Fibroblast of villous mesenchyme (primary cell): ENCODE measurements at regions not wholly inside any gene's neighbourhood (a gene's known extent, or its start where the extent isn't known, plus 50 kb on each side); places are given as distances from the start of the nearest gene placed in this dataset.

Source experiments
- DNase-seq: peaks from one replicate; pipeline ENCODE4 v3.0.0-alpha.2; 2010; ENCODE audit warnings: low read depth
- H3K4me3 ChIP-seq: 2 replicates; pipeline ENCODE4 v1.5.1; 2011; ENCODE audit warnings: low read depth, mild to moderate bottlenecking, low read length
- TF ChIP-seq, protein P1 (sequence below): IDR thresholded peaks from 2 replicates; pipeline ENCODE4 v1.5.1; 2012; ENCODE audit warnings: low read depth, mild to moderate bottlenecking, low read length; ENCODE audit not compliant: insufficient read depth

DNA sequence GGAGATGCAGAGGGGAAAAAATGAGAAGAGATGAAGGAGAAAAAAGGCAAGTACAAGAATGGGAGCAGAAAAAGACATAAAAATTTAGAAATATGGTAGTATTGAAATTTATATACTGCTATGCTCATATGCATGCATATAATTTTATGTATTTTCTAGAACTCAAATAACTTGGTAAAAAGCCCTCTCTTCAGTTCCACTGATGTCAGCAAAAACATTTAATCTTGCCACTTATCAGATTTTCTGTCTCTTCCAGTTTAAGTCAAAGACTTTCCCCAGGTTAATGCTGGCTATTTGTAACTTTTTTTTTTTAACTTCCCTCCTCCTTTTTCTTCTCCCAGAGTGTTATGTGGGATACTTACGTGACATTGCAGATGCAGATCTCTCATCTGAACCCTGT lies 617.5 kb upstream of the CPEB2 start:
- no peak for DNase-seq

DNA sequence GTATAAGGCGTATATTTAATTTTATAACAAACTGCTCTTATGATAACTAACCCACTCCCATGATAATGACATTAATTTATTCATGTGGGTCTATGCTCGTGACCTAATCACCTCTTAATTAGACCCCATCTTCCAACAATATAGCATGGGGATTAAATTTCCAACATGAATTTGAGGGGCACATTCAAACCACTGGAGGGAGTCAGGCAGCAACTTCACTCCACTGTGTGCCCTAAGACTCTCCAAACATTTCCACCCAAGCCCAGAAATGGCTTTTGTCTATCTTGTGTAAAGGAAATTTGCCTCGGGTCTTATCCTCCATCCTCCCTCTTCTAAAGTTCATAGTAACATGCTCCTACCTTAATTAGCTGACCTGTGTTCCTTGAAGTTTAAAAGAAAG lies 616.1 kb upstream of the CPEB2 start:
- H3K4me3 ChIP-seq, result no peak overlapping the region
- TF ChIP-seq, protein P1, sequence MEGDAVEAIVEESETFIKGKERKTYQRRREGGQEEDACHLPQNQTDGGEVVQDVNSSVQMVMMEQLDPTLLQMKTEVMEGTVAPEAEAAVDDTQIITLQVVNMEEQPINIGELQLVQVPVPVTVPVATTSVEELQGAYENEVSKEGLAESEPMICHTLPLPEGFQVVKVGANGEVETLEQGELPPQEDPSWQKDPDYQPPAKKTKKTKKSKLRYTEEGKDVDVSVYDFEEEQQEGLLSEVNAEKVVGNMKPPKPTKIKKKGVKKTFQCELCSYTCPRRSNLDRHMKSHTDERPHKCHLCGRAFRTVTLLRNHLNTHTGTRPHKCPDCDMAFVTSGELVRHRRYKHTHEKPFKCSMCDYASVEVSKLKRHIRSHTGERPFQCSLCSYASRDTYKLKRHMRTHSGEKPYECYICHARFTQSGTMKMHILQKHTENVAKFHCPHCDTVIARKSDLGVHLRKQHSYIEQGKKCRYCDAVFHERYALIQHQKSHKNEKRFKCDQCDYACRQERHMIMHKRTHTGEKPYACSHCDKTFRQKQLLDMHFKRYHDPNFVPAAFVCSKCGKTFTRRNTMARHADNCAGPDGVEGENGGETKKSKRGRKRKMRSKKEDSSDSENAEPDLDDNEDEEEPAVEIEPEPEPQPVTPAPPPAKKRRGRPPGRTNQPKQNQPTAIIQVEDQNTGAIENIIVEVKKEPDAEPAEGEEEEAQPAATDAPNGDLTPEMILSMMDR, result no peak
- no peak for DNase-seq

More for the DNA sequence above, 617.5 kb upstream of the CPEB2 start:
- TF ChIP-seq, protein P1, result no peak
- no peak overlapping the region for H3K4me3 ChIP-seq

DNA sequence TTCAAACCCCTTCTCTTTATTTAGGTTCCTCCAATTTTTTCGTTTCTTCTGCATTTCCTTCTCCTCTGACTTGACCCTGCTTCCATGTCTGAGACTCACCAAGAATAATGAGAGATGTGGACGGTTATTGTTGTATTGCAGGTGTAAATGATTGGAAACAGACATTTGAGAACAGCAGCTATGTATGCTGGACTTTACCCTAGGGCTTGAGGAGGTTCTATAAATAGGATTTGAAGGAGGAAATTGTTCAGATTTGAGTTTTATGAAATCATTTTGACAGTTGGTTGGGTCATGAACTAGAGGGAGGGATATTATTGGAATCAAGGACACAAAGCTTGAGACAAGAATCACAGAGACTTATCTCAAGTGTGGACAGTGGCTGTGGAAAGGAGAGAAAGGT lies 614.6 kb upstream of the CPEB2 start:
- TF ChIP-seq, protein P1, result no peak
- no peak overlapping the region for H3K4me3 ChIP-seq
- no peak for DNase-seq

- DNase-seq, result no peak
- TF ChIP-seq, protein P1, result no peak
These were observed 609.9 kb upstream of the CPEB2 start for GRCh38 chr4:14392378-14392777.

GRCh38 chr4:14396183-14396582 lies 606.1 kb upstream of the CPEB2 start:
- TF ChIP-seq, protein P1, result no peak
- no peak overlapping the region for H3K4me3 ChIP-seq

More at GRCh38 chr4:14392378-14392777, 609.9 kb upstream of the CPEB2 start:
- H3K4me3 ChIP-seq, result no peak overlapping the region

DNA sequence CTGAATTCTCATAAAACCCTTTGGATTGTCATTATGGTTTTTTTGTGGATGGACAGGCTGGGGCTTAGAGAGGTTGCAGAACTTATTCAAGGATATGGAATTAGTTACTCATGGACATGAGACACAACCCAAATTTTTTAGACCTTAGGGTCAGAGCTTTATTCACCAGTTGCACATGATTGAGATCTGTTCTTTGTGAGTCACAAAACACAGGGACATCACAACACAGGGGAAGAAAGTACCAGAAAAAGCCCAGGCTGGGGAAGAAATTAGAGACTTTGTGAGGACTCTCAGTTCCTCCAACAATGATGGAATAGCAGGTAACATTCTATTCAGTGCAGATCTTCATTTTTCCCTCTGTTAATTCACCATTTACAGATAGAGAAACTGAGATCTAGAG lies 602.4 kb upstream of the CPEB2 start:
- no peak overlapping the region for H3K4me3 ChIP-seq
- no peak for DNase-seq
- TF ChIP-seq, protein P1, result no peak

More at GRCh38 chr4:14396183-14396582, 606.1 kb upstream of the CPEB2 start:
- DNase-seq, result no peak

DNA sequence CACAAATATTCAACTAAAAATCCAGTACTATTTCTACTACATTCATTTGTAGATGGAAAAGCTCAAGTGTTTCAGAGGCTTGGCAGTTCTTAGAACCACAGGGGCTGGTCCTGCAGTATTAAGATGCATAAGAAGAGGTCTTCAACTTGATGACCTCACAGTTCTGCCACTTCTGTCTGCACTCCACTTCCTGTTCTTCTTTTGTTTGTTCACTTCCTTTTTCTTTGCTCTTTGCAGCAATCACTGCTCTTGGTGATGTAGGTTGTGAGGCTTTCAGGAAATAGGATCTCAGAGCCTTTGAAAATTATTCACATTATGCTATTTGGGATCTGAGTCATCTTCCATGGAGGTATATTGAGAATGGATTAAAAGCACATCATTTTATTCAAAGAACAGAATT lies 602.0 kb upstream of the CPEB2 start:
- H3K4me3 ChIP-seq, result no peak overlapping the region
- DNase-seq, result no peak
- TF ChIP-seq, protein P1, result no peak
